WI38 (cell line): ENCODE measurements at regions not wholly inside any gene's neighbourhood (a gene's known extent, or its start where the extent isn't known, plus 50 kb on each side); places are given as distances from the start of the nearest gene placed in this dataset.

Source experiments
- H3K4me3 ChIP-seq: 2 replicates; pipeline ENCODE4 v1.5.1; 2011; ENCODE audit warnings: low read depth, mild to moderate bottlenecking, control low read depth, low read length
- CTCF ChIP-seq: IDR thresholded peaks from 2 replicates; pipeline ENCODE4 v1.5.1; 2012; ENCODE audit warnings: low read depth, mild to moderate bottlenecking, control low read depth, low read length

GRCh38 chr6:137651178-137651577 is 157.0 kb upstream of the OLIG3 start:
- no peak for TF ChIP-seq CTCF

GRCh38 chr6:137651591-137652335 is 157.6 kb upstream of the OLIG3 start:
- TF ChIP-seq CTCF, result no peak
- H3K4me3 ChIP-seq, result no peak overlapping the region

More at GRCh38 chr6:137651178-137651577, 157.0 kb upstream of the OLIG3 start:
- no peak overlapping the region for H3K4me3 ChIP-seq

- no peak for TF ChIP-seq CTCF
- no peak overlapping the region for H3K4me3 ChIP-seq
These were observed 158.9 kb upstream of the OLIG3 start for GRCh38 chr6:137652961-137653705.

GRCh38 chr6:137653706-137654059 is 159.5 kb upstream of the OLIG3 start:
- no peak for TF ChIP-seq CTCF
- no peak overlapping the region for H3K4me3 ChIP-seq

GRCh38 chr6:137654365-137654981 is 160.3 kb upstream of the OLIG3 start:
- no peak for TF ChIP-seq CTCF
- no peak overlapping the region for H3K4me3 ChIP-seq

GRCh38 chr6:137655291-137655690 is 161.1 kb upstream of the OLIG3 start:
- H3K4me3 ChIP-seq, result no peak overlapping the region
- no peak for TF ChIP-seq CTCF

GRCh38 chr6:137656735-137657134 is 162.5 kb upstream of the OLIG3 start:
- H3K4me3 ChIP-seq, result no peak overlapping the region
- no peak for TF ChIP-seq CTCF
